Liver (tissue), 8 donors: ENCODE measurements at regions not wholly inside any gene's neighbourhood (a gene's known extent, or its start where the extent isn't known, plus 50 kb on each side); places are given as distances from the start of the nearest gene placed in this dataset.

Experiments
- DNase-seq: peaks from one replicate; pipeline ENCODE4 v3.0.0-alpha.2; 2017; ENCODE audit warnings: low spot score
- H3K27ac ChIP-seq, 2 donors: one replicate each; pipeline ENCODE4 v1.7.0; 2013; ENCODE audit warnings: inconsistent platforms in 2 of 2, low read length in 2 of 2, control low read depth in 1 of 2, low read depth in 1 of 2, mild to moderate bottlenecking in 1 of 2
- H3K27me3 ChIP-seq, 4 donors: one replicate each; pipeline versions ENCODE4 v1.6.1 to v1.7.0; 2013; ENCODE audit warnings: low read length in 3 of 4, inconsistent platforms in 1 of 4, mild to moderate bottlenecking in 1 of 4, moderate library complexity in 1 of 4; ENCODE audit not compliant: control insufficient read depth in 4 of 4, insufficient read depth in 4 of 4
- H3K36me3 ChIP-seq, 4 donors: one replicate each; pipeline versions ENCODE4 v1.6.1 to v1.7.0; 2013; ENCODE audit warnings: low read length in 3 of 4, mild to moderate bottlenecking in 3 of 4, low read depth in 1 of 4, moderate library complexity in 1 of 4; ENCODE audit not compliant: control insufficient read depth in 4 of 4, insufficient read depth in 3 of 4
- H3K4me1 ChIP-seq, 4 donors: one replicate each; pipeline versions ENCODE4 v1.6.1 to v1.7.0; 2013; ENCODE audit warnings: low read length in 3 of 4, mild to moderate bottlenecking in 3 of 4, moderate library complexity in 1 of 4; ENCODE audit not compliant: control insufficient read depth in 4 of 4, insufficient read depth in 4 of 4
- H3K4me3 ChIP-seq, 3 donors: one replicate each; pipeline versions ENCODE4 v1.6.1 to v1.7.0; 2013; ENCODE audit warnings: low read length in 3 of 3, control low read depth in 1 of 3, low read depth in 1 of 3, mild to moderate bottlenecking in 1 of 3
- H3K9ac ChIP-seq, 2 donors: one replicate each; pipeline ENCODE4 v1.7.0; 2013; ENCODE audit warnings: low read length in 2 of 2, mild to moderate bottlenecking in 2 of 2, moderate library complexity in 2 of 2, control low read depth in 1 of 2, low read depth in 1 of 2
- H3K9me3 ChIP-seq, 4 donors: one replicate each; pipeline versions ENCODE4 v1.6.1 to v1.7.0; 2013; ENCODE audit warnings: low read length in 3 of 4; ENCODE audit not compliant: control insufficient read depth in 4 of 4
- EGR1 ChIP-seq, 2 donors: IDR thresholded peaks; 2 replicates each; pipeline ENCODE4 v1.6.1; 2016 to 2018; ENCODE audit warnings: antibody characterized with exemption in 2 of 2, low read depth in 2 of 2
- FOXA1 ChIP-seq: IDR thresholded peaks from 2 replicates; pipeline ENCODE4 v1.6.1; 2016; ENCODE audit warnings: antibody characterized with exemption
- FOXA2 ChIP-seq: IDR thresholded peaks from 2 replicates; pipeline ENCODE4 v1.6.1; 2016; ENCODE audit warnings: antibody characterized with exemption
- GABPA ChIP-seq, 2 donors: IDR thresholded peaks in 1 of 2; conservative IDR thresholded peaks in 1 of 2; 2 replicates each; pipeline ENCODE4 v1.6.1; 2016; ENCODE audit warnings: antibody characterized with exemption in 2 of 2, mild to moderate bottlenecking in 1 of 2, moderate library complexity in 1 of 2
- HNF4G ChIP-seq: IDR thresholded peaks from 2 replicates; pipeline ENCODE4 v1.6.1; 2016; ENCODE audit warnings: antibody characterized with exemption
- JUND ChIP-seq, 2 donors: IDR thresholded peaks; 2 replicates each; pipeline ENCODE4 v1.6.1; 2016; ENCODE audit warnings: antibody characterized with exemption in 2 of 2
- NR2F2 ChIP-seq: IDR thresholded peaks from 2 replicates; pipeline ENCODE4 v1.6.1; 2016; ENCODE audit warnings: antibody characterized with exemption
- RXRA ChIP-seq, 2 donors: IDR thresholded peaks; 2 replicates each; pipeline ENCODE4 v1.6.1; 2017 to 2018; ENCODE audit warnings: antibody characterized with exemption in 2 of 2, mild to moderate bottlenecking in 1 of 2
- SP1 ChIP-seq: IDR thresholded peaks from 2 replicates; pipeline ENCODE4 v1.6.1; 2018; ENCODE audit warnings: antibody characterized with exemption, mild to moderate bottlenecking
- TAF1 ChIP-seq: conservative IDR thresholded peaks from 2 replicates; pipeline ENCODE4 v1.6.1; 2016; ENCODE audit warnings: antibody characterized with exemption, mild to moderate bottlenecking
- YY1 ChIP-seq: IDR thresholded peaks from 2 replicates; pipeline ENCODE4 v1.6.1; 2016; ENCODE audit warnings: antibody characterized with exemption, mild to moderate bottlenecking
- WGBS: extraction: QIAGEN DNeasy Blood & Tissue Kit; methylation state at CpG from one replicate; pipeline ENCODE4 v1.1.7; 2013; 5-methylcytosine and 5-hydroxymethylcytosine counted together
- TF ChIP-seq, protein P1 (sequence below): IDR thresholded peaks from 2 replicates; pipeline ENCODE4 v1.6.1; 2016; ENCODE audit warnings: antibody characterized with exemption
- TF ChIP-seq, protein P2 (sequence below): IDR thresholded peaks from 2 replicates; pipeline ENCODE4 v1.6.1; 2016; ENCODE audit warnings: antibody characterized with exemption
- TF ChIP-seq, protein P3 (sequence below): IDR thresholded peaks from 2 replicates; pipeline ENCODE4 v1.6.1; 2016; ENCODE audit warnings: antibody characterized with exemption, mild to moderate bottlenecking
- TF ChIP-seq, protein P4 (sequence below): fragments of 150-350 bp; IDR thresholded peaks from 2 replicates; pipeline ENCODE4 v1.5.1; 2017; ENCODE audit warnings: improper control_type of control experiment, low read depth, low read length; ENCODE audit not compliant: missing input control
- donor health status: healthy.
- donor health status: healthy.
- donor health status: healthy.
- donor health status: healthy.
- donor health status: healthy.

DNA sequence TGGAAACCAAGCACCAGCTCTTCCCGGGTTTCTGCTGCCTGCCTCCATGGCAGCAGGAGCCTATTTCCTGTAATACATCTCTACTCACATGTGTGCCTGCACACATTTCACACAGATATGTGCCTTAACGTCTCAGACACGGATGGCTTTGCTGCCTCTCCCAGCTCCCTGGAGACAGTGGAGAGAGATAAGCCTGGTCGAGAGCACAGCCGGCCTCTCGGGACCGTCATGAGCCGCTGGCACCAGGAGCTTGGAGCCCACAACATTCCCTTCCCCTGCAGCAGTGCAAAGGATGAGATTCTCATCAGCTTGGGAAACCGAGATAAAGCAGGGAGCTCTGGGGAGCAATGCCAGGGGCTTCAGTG, 587.7 kb downstream of the BRD1 start (continued):
- TF ChIP-seq, protein P1, sequence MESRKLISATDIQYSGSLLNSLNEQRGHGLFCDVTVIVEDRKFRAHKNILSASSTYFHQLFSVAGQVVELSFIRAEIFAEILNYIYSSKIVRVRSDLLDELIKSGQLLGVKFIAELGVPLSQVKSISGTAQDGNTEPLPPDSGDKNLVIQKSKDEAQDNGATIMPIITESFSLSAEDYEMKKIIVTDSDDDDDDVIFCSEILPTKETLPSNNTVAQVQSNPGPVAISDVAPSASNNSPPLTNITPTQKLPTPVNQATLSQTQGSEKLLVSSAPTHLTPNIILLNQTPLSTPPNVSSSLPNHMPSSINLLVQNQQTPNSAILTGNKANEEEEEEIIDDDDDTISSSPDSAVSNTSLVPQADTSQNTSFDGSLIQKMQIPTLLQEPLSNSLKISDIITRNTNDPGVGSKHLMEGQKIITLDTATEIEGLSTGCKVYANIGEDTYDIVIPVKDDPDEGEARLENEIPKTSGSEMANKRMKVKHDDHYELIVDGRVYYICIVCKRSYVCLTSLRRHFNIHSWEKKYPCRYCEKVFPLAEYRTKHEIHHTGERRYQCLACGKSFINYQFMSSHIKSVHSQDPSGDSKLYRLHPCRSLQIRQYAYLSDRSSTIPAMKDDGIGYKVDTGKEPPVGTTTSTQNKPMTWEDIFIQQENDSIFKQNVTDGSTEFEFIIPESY: no peak
- TF ChIP-seq FOXA1: no peak
- TF ChIP-seq, protein P2, sequence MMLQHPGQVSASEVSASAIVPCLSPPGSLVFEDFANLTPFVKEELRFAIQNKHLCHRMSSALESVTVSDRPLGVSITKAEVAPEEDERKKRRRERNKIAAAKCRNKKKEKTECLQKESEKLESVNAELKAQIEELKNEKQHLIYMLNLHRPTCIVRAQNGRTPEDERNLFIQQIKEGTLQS: no peak
- no peak for TF ChIP-seq EGR1 (IDR thresholded peaks at IDR 0.05; ENCODE audit: low read depth in 2 of 2)
- TF ChIP-seq TAF1: no peak
- no peak for TF ChIP-seq YY1
- no peak for TF ChIP-seq FOXA2

DNA sequence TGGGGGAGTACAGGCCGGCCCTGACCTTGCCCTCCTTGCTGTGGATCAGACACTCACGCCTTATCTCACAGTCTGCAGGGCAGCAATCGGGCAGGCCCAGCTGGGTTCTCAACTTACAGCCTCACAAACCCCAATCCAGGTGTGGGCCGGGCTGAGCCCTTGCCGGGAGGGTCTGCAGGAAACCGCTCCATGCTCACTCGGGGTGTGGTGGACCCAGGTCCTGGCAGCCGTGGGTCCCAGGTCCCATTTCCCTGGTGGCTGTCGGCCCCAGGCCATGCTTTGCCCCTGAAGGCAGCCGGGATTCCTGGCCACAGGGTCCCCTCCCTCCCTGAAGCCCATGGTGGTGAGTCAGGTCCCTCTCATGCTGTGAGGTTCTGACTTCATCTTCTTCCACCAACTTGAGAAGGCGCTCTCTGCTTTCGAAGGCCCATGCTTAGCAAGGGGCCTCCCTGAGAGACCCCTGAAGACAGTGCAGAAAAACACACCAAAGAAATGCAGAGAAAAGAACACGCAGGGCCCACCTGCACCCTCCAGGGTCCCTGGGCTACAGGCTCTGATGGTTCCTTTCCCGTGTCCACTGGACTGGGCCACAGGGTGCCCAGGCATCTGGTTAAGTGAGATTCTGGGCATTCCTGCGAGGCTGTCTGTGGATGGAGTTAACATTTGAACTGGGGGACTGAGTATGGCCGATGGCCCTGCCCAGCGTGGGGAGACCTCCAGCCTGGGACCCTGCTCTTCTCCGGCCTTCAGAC, 588.2 kb downstream of the BRD1 start:
- Histone ChIP-seq H3K27me3 (peaks cover 0 to 5% (median 0%) of the 10 kb centered on the region in 4 donors), H3K9ac (no peak overlapping the region), H3K9me3 (no peaks in the 10 kb centered on the region), H3K4me3 (no peak overlapping the region), H3K36me3 (no peaks in the 10 kb centered on the region), H3K4me1 (no peaks in the 10 kb centered on the region), H3K27ac (no peak overlapping the region)
- WGBS: 81% methylated on average over 18 of the region's 18 CpGs
- DNase-seq: peak; percentile 12
- TF ChIP-seq HNF4G (no peak), SP1 (no peak), NR2F2 (no peak), JUND (IDR thresholded peaks at IDR 0.05) (no peak), FOXA2 (no peak), YY1 (no peak), RXRA (IDR thresholded peaks at IDR 0.05) (no peak), EGR1 (IDR thresholded peaks at IDR 0.05; ENCODE audit: low read depth in 2 of 2) (no peak), GABPA (IDR thresholded peaks at IDR 0.05 in 1 of 2, conservative IDR thresholded peaks at IDR 0.05 in 1 of 2) (no peak)
- TF ChIP-seq, protein P3, sequence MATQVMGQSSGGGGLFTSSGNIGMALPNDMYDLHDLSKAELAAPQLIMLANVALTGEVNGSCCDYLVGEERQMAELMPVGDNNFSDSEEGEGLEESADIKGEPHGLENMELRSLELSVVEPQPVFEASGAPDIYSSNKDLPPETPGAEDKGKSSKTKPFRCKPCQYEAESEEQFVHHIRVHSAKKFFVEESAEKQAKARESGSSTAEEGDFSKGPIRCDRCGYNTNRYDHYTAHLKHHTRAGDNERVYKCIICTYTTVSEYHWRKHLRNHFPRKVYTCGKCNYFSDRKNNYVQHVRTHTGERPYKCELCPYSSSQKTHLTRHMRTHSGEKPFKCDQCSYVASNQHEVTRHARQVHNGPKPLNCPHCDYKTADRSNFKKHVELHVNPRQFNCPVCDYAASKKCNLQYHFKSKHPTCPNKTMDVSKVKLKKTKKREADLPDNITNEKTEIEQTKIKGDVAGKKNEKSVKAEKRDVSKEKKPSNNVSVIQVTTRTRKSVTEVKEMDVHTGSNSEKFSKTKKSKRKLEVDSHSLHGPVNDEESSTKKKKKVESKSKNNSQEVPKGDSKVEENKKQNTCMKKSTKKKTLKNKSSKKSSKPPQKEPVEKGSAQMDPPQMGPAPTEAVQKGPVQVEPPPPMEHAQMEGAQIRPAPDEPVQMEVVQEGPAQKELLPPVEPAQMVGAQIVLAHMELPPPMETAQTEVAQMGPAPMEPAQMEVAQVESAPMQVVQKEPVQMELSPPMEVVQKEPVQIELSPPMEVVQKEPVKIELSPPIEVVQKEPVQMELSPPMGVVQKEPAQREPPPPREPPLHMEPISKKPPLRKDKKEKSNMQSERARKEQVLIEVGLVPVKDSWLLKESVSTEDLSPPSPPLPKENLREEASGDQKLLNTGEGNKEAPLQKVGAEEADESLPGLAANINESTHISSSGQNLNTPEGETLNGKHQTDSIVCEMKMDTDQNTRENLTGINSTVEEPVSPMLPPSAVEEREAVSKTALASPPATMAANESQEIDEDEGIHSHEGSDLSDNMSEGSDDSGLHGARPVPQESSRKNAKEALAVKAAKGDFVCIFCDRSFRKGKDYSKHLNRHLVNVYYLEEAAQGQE: no peak
- TF ChIP-seq, protein P4, sequence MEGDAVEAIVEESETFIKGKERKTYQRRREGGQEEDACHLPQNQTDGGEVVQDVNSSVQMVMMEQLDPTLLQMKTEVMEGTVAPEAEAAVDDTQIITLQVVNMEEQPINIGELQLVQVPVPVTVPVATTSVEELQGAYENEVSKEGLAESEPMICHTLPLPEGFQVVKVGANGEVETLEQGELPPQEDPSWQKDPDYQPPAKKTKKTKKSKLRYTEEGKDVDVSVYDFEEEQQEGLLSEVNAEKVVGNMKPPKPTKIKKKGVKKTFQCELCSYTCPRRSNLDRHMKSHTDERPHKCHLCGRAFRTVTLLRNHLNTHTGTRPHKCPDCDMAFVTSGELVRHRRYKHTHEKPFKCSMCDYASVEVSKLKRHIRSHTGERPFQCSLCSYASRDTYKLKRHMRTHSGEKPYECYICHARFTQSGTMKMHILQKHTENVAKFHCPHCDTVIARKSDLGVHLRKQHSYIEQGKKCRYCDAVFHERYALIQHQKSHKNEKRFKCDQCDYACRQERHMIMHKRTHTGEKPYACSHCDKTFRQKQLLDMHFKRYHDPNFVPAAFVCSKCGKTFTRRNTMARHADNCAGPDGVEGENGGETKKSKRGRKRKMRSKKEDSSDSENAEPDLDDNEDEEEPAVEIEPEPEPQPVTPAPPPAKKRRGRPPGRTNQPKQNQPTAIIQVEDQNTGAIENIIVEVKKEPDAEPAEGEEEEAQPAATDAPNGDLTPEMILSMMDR: no peak
- TF ChIP-seq, protein P2: no peak
